ENCODE measurements at regions not wholly inside any gene's neighbourhood (a gene's known extent, or its start where the extent isn't known, plus 50 kb on each side); places are given as distances from the start of the nearest gene placed in this dataset.

DNA sequence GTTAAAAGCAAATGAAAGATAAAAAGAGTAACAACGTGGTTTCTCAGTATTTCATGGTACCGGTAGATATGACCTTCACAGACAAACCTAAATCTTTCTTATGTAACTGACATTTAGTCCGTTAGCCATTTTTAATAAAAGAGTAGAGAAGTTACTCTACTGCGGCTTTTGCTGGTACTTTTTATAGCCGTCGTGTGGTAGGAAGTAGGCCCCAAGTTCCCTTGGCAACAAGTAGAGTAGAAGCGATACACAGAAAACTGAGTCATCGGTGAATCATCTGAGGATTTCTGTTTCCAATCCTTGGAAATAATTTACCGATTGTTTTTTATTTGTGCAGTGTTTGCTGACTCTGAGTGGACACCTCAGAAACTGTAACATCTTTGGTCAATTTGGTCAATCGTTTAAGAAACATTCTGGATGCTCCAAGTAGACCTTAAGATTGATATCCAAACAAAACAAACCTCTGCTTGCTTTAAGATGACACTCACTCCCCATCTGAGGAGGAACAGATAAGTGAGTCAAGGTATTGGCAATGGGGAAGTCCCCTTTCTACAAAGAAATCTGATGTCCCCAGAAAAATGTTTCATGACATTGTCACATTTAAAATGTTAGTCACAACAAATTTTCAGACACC is 63.9 kb upstream of the AHR start:
- DNase-seq (ENCODE audit: low read depth), result peak; percentile 93

DNA sequence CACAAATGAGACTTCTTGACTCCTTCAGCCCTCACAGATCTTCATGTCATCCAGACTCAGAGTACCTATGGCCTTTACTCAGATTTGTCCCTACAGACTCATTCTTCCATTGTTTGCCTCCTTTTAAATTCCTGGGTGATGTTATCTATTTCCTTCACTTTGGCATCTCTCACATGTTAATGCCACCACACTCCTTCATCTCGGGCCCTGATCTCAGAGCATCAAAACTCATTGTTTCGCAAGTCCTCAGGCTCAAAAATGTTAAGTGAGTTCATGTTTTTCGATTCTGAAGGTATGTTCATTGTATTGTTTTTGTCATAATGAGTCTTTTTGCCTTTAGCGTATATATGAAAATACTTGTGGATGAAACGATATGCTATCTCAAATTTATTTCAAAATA is 62.3 kb upstream of the AHR start:
- no peak for DNase-seq (ENCODE audit: low read depth)

DNA sequence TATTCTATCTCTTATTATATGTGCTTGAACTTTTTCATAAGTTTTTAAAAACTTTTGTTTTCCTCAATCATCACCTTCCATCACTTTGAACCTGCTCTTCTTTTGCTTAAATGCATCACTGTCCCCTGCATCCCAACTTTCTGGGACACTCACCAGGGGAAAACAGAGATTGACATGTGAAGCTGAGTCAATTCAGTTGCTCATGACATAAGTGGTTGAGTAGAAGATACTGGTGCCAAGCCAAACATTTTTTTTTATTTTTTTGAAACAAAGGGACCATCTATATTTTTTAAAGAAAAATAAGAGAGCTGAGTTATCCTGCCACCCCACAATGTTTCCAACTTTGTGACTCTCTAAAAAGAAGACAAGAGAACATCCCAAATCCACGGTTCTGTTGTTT is 61.8 kb upstream of the AHR start:
- peak; percentile 8 for DNase-seq (ENCODE audit: low read depth)

DNA sequence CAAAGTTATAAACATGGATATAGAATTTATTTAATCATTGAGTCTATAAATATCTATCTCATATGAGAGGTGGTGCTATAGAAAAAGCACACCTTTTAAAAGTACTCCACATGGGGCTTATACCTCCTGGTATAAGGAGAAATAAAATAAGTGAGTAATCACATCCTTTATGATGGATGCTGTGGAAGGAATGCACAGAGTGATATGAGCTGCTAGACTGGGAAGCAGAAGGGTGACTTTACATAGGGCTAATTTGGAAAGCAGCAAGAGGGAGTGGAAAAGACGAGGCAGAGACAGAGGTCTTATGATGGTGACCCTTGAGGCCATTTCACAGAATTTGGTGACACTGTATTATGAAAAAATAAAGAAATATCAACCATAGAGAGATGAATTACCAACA is 59.4 kb upstream of the AHR start:
- no peak for DNase-seq (ENCODE audit: low read depth)

DNA sequence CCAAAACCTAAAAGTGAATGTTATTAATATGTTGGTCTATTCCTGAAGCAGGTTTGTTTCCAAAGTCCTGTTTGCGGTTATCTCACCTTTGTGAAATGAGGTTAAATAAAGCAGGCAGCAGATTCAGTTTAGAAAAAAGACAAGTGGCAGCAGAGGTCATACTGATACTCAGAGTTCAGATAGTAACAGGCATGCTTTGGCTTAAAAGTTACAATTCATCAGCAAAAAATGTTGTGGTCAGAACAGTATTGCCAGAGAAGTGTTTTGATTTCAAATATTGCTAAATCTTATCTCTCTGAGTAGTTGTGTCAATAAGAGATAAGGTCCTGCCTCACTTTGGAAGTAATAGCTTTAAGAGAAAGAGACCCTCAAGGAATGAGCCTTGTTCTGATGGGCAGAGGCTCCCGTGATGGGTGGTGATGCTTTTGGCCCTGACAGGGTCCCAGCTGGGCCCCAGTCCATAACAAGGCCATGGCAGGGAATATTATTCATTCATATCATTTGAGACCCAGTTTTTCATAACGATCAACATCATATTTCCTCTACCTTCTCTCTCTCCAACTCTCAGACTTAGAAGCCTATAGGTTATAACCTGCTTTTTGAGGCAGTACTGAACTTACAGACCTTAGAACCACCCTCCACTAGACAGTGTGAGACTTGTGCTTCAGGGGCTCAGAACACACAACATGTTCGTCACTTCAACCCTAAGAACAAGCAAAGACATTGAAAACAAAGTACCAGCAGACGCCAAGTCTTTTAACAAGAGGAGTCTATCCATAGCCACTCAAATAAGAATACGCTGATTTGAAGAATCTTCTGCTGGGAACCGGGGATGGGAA is 58.5 kb upstream of the AHR start:
- DNase-seq (ENCODE audit: low read depth), result no peak

DNA sequence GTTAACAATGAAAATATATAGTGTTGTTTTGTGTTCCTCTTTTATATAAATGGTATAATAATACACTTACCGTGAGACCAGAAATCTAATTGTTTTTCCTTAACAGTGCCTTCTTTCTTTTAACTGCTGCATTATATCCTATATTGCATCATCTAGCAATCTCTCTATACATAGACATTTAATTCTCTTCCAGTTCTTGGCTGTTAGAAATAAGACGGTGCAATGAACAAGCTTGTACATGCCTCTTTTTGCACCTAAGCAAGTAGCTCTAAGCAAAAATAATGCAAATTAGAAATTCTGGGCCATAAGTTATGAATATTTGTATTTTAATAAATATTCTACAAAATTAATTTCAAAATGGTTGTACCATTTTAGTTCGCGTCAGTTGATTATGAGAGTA is 55.9 kb upstream of the AHR start:
- DNase-seq (ENCODE audit: low read depth), result no peak

DNA sequence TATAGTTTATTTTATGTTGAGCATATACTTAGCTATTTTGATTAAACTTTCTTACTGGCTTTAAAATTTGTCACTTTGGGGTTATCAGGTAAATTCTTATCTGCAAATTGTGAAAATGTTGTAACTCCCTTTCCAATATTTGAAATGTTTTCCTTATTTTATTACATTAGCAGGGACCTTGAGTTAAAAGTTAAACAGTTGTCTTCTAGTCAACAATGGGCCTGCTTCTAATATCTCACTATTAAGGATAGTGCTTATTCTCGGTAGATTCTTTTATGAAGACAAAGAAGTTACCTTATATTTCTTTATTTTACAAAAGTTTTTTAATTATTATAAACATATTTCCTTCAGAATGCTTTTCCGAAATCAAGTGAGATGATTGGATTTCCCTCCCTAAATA is 53.7 kb upstream of the AHR start:
- no peak for DNase-seq (ENCODE audit: low read depth)

DNA sequence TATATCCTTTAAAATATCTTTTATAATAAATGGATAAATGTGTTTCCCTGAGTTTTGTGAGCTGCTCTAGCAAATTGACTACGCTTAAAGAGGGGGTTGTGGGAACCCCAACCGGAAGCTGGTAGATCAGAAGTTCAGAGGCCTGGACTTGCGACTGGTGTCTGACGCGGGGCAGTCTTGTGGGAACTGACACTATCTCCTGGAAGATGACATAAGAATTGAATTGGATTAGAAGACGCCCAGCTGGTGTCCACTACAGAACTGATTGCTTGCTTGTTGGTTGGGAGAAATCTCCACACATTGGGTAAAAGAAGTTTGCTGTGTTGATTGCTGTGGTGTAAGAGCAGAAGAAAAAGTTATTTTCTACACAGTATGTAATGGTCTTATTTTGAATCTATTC is 51.1 kb upstream of the AHR start:
- DNase-seq (ENCODE audit: low read depth), result no peak

DNA sequence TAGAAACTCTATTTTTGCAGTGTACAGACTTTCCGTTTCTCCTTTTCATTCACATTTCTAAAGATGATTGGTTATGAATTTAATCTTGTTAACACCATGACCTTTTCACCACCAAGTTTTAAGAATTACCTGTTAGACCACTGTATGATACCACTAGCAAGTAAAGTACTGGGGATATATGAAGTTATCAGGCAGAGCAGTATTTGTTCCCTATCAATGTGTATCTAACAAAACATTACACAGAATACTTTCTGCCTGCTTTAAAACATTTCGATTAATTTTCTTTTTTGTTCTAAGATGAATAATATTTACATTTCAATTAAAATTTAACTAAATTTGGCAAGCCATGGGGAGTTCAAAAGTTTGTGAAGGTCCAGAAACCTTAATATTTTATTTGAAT is 49.9 kb upstream of the AHR start:
- DNase-seq (ENCODE audit: low read depth), result no peak
